Stimulated activated effector memory CD8-positive, alpha-beta T cell treated with anti-CD3 and anti-CD28 coated beads, Interleukin-12 subunit alpha, Interleukin-12 subunit beta, amount 100 ng/mL, for 72 hours (primary cell): ENCODE measurements at regions not wholly inside any gene's neighbourhood (a gene's known extent, or its start where the extent isn't known, plus 50 kb on each side); places are given as distances from the start of the nearest gene placed in this dataset.

Experiments used
- ATAC-seq: fragments of 150-1000 bp; cut with Tn5 transposase; 2 replicates; pipeline ENCODE4 v1.10.0; 2021
- DNase-seq, 2 donors: peaks; one replicate each; pipeline ENCODE4 v3.0.0; 2021 to 2022; ENCODE audit warnings: low spot score in 2 of 2
- H3K27ac Mint-ChIP-seq: one replicate; pipeline ENCODE4 v1.8.0; 2022; ENCODE audit warnings: mild to moderate bottlenecking, mixed read lengths
- H3K36me3 Mint-ChIP-seq: one replicate; pipeline ENCODE4 v1.8.0; 2022; ENCODE audit warnings: mild to moderate bottlenecking, mixed read lengths
- H3K4me1 Mint-ChIP-seq: one replicate; pipeline ENCODE4 v1.8.0; 2022; ENCODE audit warnings: mixed read lengths
- H3K4me3 Mint-ChIP-seq: one replicate; pipeline ENCODE4 v1.8.0; 2022; ENCODE audit warnings: mild to moderate bottlenecking, mixed read lengths
- H3K9me3 Mint-ChIP-seq: one replicate; pipeline ENCODE4 v1.8.0; 2022; ENCODE audit warnings: mixed read lengths

DNA sequence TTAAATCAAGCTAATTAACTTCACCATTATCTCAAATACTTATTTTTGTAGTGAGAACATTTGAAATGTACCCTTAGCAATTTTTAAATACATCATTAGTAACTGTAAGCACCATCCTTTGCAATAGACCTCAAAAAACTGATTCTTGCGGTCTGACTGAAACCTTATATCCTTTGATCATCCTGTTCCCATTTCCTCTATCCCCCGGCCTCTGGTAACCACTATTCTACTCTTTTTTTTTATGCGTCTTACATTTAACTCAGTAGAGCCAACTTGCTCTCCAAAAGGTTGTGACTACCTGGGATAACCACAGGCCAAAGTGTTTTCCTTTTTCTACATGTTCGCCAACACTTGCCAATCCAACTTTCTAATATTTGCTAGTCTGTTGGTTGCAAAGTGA is 106.1 kb downstream of the IRX1 start:
- no peaks in the 10 kb centered on the region for H3K4me1 Mint-ChIP-seq
- no peak for ATAC-seq
- no peaks in the 10 kb centered on the region for H3K36me3 Mint-ChIP-seq
- DNase-seq: no peak
- peaks cover 22% of the 10 kb centered on the region for H3K9me3 Mint-ChIP-seq
- H3K27ac Mint-ChIP-seq: no peak overlapping the region
- no peak overlapping the region for H3K4me3 Mint-ChIP-seq

- Mint-ChIP-seq H3K4me1 (no peaks in the 10 kb centered on the region), H3K36me3 (no peaks in the 10 kb centered on the region), H3K4me3 (no peak overlapping the region), H3K27ac (no peak overlapping the region), H3K9me3 (peaks cover 24% of the 10 kb centered on the region)
- ATAC-seq (no peak), DNase-seq (no peak)
Measured at GRCh38 chr5:3704661-3705060, 109.0 kb downstream of the IRX1 start.

- H3K4me3 Mint-ChIP-seq: no peak overlapping the region
- no peaks in the 10 kb centered on the region for H3K36me3 Mint-ChIP-seq
- H3K4me1 Mint-ChIP-seq: no peaks in the 10 kb centered on the region
- H3K9me3 Mint-ChIP-seq: peaks cover 17% of the 10 kb centered on the region
- H3K27ac Mint-ChIP-seq: no peak overlapping the region
- no peak for DNase-seq
- no peak for ATAC-seq
Measured at GRCh38 chr5:3709068-3709716, 113.6 kb downstream of the IRX1 start.

DNA sequence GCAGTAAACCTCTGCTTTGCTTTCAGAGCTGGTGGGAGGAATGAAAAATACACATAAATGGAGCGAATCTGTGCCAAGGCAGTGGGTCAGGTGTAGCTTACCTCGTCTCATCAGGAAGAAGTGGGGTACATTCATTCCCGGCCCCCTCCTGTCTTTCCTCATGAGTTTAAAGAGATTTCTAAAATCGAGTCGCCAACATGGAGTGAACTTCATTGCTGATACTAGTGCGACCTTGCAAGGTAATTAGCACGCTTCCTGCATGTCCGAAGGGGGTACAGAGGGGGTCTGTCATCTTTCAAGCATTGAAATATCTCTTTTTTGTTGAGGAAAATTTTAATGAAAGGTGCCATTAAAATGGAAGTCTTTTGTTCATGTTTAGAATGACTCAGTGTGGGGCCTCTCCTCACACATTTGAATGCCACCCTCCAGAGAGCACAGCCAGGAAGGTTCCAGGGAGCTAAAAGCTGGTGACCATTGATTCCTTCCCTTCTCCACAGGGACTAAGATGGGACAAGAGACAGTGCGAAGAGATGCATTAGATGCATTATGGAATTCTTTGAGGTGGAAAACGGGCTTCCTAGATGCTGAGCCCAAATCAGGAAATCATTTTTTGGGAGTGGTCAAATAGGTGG is 114.2 kb downstream of the IRX1 start:
- Mint-ChIP-seq H3K9me3 (peaks cover 18% of the 10 kb centered on the region), H3K4me3 (no peak overlapping the region), H3K36me3 (no peaks in the 10 kb centered on the region), H3K27ac (no peak overlapping the region), H3K4me1 (no peaks in the 10 kb centered on the region)
- DNase-seq (no peak), ATAC-seq (no peak)

GRCh38 chr5:3715062-3715461 is 119.4 kb downstream of the IRX1 start:
- no peak overlapping the region for H3K4me3 Mint-ChIP-seq
- DNase-seq: no peak
- H3K27ac Mint-ChIP-seq: no peak overlapping the region
- no peaks in the 10 kb centered on the region for H3K4me1 Mint-ChIP-seq
- no peaks in the 10 kb centered on the region for H3K36me3 Mint-ChIP-seq
- peaks cover 22% of the 10 kb centered on the region for H3K9me3 Mint-ChIP-seq
- no peak for ATAC-seq

DNA sequence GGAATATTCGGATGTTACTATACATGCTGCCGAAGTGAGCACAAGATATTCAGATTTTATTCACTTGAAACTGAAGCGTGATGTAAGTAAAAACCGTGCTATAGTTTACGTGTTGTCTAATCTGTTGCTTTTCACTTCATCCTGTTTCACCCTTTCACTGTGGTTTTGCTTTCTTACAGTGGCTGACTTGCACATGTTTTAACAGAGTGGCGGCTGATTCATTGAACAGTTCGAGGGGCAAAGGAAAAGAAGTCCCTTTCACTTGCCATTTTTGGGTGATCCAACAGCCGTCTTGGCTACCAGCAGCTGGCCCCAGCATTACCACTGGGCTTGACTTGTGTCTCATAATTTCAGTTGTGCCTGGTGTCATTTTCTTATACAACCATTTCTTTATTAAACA is 134.0 kb downstream of the IRX1 start:
- H3K36me3 Mint-ChIP-seq: no peaks in the 10 kb centered on the region
- peaks cover 5% of the 10 kb centered on the region for H3K9me3 Mint-ChIP-seq
- no peak overlapping the region for H3K4me3 Mint-ChIP-seq
- no peaks in the 10 kb centered on the region for H3K4me1 Mint-ChIP-seq
- no peak for ATAC-seq
- no peak for DNase-seq
- H3K27ac Mint-ChIP-seq: no peak overlapping the region

GRCh38 chr5:3734632-3735031 is 139.0 kb downstream of the IRX1 start:
- H3K36me3 Mint-ChIP-seq: no peaks in the 10 kb centered on the region
- no peak overlapping the region for H3K27ac Mint-ChIP-seq
- no peak overlapping the region for H3K4me3 Mint-ChIP-seq
- no peaks in the 10 kb centered on the region for H3K4me1 Mint-ChIP-seq
- ATAC-seq (no peak), DNase-seq (no peak)
- peaks cover 7% of the 10 kb centered on the region for H3K9me3 Mint-ChIP-seq

DNA sequence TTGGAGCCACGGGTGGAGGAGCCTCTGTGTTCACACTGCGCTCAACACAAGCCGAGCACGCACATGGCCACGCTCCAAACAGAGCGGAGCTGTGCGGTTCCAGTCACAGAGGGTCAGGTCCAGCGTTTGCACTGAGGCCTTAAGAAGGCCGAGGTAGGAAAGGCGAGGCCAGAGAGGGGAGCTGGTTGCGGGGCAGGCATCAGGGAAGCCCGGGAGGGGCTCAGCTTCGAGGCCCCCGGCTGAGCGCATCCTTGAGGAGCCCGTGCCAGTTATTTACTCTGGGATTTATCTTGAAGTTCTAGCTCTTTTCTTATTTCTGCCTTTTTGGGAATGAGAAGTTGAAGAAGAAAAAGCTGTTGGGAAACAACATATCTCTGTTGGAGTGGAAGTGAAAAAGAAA is 140.8 kb downstream of the IRX1 start:
- Mint-ChIP-seq H3K4me3 (no peak overlapping the region), H3K9me3 (peaks cover 10% of the 10 kb centered on the region), H3K36me3 (no peaks in the 10 kb centered on the region), H3K4me1 (no peaks in the 10 kb centered on the region), H3K27ac (no peak overlapping the region)
- no peak for DNase-seq
- no peak for ATAC-seq

GRCh38 chr5:3736926-3737325 is 141.3 kb downstream of the IRX1 start:
- no peak overlapping the region for H3K4me3 Mint-ChIP-seq
- ATAC-seq (no peak), DNase-seq (no peak)
- H3K36me3 Mint-ChIP-seq: no peaks in the 10 kb centered on the region
- H3K27ac Mint-ChIP-seq: no peak overlapping the region
- H3K9me3 Mint-ChIP-seq: peaks cover 12% of the 10 kb centered on the region
- no peaks in the 10 kb centered on the region for H3K4me1 Mint-ChIP-seq

DNA sequence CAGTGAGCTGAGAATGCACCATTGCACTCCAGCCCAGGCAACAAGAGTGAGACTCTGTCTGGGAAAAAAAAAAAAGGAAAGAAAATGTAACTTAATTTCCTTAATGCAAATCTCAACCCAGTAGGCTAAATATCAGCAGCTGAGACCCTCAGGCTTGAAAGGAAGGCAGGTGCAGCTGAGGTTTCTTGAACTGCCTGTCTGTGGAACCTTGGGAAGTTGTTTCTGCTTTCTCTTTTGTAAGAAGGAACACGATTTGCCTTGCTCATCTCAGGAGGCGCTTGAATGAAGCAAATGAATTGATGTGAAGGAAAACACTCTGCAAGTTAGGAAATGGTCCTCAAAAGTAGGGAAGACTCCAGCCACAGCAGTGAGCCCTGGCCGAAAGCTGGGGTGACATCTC is 143.3 kb downstream of the IRX1 start:
- DNase-seq: no peak
- Mint-ChIP-seq H3K4me3 (no peak overlapping the region), H3K27ac (no peak overlapping the region), H3K9me3 (peaks cover 14% of the 10 kb centered on the region), H3K4me1 (no peaks in the 10 kb centered on the region), H3K36me3 (no peaks in the 10 kb centered on the region)
- ATAC-seq: no peak

GRCh38 chr5:3740546-3741373 is 145.1 kb downstream of the IRX1 start:
- DNase-seq: no peak
- no peak overlapping the region for H3K4me3 Mint-ChIP-seq
- H3K4me1 Mint-ChIP-seq: no peaks in the 10 kb centered on the region
- peak; percentile 24 for ATAC-seq
- H3K36me3 Mint-ChIP-seq: no peaks in the 10 kb centered on the region
- H3K9me3 Mint-ChIP-seq: peaks cover 11% of the 10 kb centered on the region
- H3K27ac Mint-ChIP-seq: no peak overlapping the region

DNA sequence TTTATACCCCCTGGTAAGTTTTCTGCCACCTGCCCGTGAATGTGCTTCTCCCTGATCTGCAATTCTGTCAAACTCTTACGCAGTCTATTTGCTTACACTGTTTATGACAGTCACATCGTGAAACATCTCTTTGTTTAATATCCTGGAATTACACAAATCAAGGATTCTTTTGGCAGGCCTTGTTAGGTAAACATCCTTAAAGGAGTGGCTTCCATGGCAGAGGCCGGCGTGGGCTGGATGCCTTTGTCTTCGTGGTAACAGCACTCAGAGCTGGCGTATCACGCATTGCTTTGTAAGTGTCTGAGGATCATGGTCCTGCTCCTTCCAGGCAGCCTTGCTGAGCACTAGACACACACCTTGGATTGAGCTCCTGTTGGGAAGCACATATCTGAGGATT is 145.7 kb downstream of the IRX1 start:
- Mint-ChIP-seq H3K36me3 (no peaks in the 10 kb centered on the region), H3K4me1 (no peaks in the 10 kb centered on the region), H3K27ac (no peak overlapping the region)

GRCh38 chr5:3742750-3743149 is 147.1 kb downstream of the IRX1 start:
- Mint-ChIP-seq H3K27ac (no peak overlapping the region), H3K4me1 (no peaks in the 10 kb centered on the region), H3K9me3 (peaks cover 10% of the 10 kb centered on the region), H3K4me3 (no peak overlapping the region), H3K36me3 (no peaks in the 10 kb centered on the region)
- no peak for DNase-seq
- ATAC-seq: no peak

More for the DNA sequence above, 145.7 kb downstream of the IRX1 start:
- H3K4me3 Mint-ChIP-seq: no peak overlapping the region
- peaks cover 12% of the 10 kb centered on the region for H3K9me3 Mint-ChIP-seq
- DNase-seq: no peak
- ATAC-seq: no peak

DNA sequence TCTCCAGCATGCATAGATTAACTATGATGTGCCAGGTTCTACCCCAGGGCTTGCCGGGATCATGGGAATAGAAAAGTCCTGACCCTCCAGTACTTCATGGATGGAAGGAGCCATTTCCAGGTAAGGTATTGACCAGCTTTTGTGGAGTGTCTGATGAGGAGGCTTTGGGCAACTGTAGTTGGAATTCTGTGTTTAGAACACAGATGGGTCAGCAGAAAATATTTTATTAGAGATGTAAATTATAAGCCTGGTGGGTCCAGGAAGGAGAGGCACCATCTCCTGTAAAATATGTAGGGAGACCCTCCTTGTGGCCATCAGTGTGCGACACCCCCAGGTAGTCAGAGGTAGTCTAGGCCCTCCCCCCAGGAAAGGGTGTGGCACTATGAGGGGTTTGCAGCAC is 156.2 kb downstream of the IRX1 start:
- no peak overlapping the region for H3K4me3 Mint-ChIP-seq
- H3K4me1 Mint-ChIP-seq: no peaks in the 10 kb centered on the region
- H3K27ac Mint-ChIP-seq: no peak overlapping the region
- DNase-seq: no peak
- no peaks in the 10 kb centered on the region for H3K36me3 Mint-ChIP-seq
- peaks cover 5% of the 10 kb centered on the region for H3K9me3 Mint-ChIP-seq
- no peak for ATAC-seq

DNA sequence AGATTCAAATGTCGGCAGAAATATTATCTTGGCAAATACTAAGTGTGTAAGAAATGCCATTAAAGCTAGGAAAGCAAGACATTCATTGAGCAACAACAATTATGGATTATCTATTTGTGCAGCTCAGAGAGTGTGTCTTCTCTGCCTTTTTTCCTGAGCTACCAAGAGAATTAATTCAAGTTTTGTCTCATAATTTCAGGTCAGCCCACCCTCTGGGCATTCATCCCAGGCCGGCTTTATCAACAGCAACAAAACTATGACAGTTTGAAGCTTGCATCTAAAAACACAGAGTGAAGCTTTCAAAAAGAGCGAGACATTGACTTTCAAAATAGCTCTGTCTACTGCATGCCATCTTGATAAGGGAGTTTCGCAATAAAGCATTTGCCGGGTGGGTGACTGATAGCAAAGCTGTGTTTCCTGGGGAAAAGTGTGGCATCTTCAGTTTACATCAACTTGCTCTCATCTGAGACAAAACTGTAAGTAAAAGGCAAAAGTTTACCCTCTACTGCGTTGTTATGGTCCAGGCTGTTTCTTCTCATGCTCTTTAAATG is 182.4 kb downstream of the IRX1 start:
- Mint-ChIP-seq H3K4me3 (no peak overlapping the region), H3K27ac (no peak overlapping the region), H3K9me3 (peaks cover 6% of the 10 kb centered on the region), H3K36me3 (no peaks in the 10 kb centered on the region), H3K4me1 (no peaks in the 10 kb centered on the region)
- no peak for ATAC-seq
- DNase-seq: no peak

GRCh38 chr5:3778945-3779344 is 183.3 kb downstream of the IRX1 start:
- ATAC-seq (no peak), DNase-seq (no peak)
- Mint-ChIP-seq H3K4me3 (no peak overlapping the region), H3K36me3 (no peaks in the 10 kb centered on the region), H3K4me1 (no peaks in the 10 kb centered on the region), H3K27ac (no peak overlapping the region), H3K9me3 (peaks cover 7% of the 10 kb centered on the region)
